DMS114 treated with DMSO at 0.1 percent for 48 hours (cell line): ENCODE measurements at regions not wholly inside any gene's neighbourhood (a gene's known extent, or its start where the extent isn't known, plus 50 kb on each side); places are given as distances from the start of the nearest gene placed in this dataset.

ENCODE experiments used
- DNase-seq: peaks from one replicate; lab custom pipeline; 2025; ENCODE audit not compliant: unreplicated experiment; lab: John Stamatoyannopoulos, UW

GRCh38 chr12:130016986-130017385, 113.2 kb upstream of the TMEM132D start:
- no peak for DNase-seq

GRCh38 chr12:130017591-130018449, 114.0 kb upstream of the TMEM132D start:
- no peak for DNase-seq

- DNase-seq: no peak
These were observed 114.8 kb upstream of the TMEM132D start for GRCh38 chr12:130018614-130019013.

DNA sequence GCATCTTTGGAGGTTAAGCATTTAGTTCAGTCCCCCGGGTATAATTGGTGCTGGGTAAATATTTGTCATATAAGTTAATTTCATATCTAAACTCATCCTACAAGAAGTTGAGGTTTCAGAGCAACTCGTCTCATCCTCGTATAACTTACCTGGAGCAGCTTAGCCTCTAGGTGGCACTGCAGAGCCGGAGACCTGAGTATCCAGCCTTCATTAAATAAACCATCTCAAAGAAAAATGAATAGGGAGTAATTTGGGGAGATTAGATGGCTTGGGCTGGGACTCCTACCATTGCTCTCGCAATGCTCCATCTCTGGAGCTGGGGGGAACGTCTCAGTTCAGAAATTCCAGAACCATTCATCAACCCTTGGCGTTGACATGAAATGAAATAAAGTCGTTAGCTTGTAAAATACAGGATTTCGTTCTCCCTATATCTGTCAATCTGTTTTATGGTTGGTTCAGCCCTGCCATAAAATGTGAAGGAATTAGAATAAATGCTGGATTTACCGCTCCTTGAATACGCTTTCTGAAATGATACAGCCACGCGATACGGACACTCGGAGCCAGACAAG, 122.9 kb upstream of the TMEM132D start:
- DNase-seq: peak; percentile 10

DNA sequence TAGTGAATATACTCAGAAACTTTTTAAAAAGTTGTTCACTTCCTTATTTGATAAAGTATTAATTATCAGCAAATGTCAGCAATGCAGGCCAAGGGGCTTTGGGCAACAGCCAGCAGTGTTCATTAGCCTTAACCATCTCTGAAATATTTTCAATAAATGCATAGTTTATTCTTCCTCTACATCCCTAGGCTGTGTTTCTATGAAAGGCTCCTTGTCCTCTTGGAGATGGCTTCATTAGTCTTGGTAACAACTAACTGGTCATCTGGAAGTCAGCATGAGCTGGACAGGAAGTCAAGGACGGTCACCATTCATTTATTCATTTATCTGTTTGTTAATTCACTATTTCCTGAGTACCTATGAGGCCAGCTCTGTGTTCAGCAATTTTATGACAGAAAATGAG, 124.0 kb upstream of the TMEM132D start:
- no peak for DNase-seq

- no peak for DNase-seq
These were observed 125.3 kb upstream of the TMEM132D start for GRCh38 chr12:130029151-130029550.

GRCh38 chr12:130031041-130031440, 127.2 kb upstream of the TMEM132D start:
- no peak for DNase-seq

DNA sequence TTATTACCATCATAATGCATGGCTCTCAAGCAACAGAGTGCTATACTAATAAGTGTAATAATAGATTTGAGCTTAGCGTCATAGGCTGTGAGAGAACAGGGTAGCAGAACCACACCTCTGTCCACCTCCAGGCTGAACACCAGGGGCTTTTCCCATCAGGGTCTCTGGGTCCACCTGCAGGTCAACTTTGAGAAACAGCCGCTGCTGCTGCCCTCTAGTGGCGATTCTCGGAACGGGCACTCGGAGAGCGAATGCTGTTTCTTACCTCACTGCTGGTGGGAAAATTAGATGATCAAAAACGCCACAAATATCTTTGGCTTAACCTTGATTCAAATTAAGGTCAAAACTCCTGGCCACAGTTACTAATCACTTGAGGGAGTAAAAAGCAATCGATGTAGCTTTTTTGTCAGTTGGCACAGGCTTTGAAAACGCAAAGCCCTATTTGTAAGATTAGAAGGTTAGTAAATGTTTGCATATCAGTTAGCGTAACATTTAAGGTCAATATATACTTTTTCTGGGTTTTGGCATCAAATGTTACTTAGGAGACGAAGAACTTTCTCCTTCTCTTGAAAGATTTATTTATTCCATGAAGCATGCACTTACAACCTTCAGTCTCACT, 127.9 kb upstream of the TMEM132D start:
- peak; percentile 24 for DNase-seq

DNA sequence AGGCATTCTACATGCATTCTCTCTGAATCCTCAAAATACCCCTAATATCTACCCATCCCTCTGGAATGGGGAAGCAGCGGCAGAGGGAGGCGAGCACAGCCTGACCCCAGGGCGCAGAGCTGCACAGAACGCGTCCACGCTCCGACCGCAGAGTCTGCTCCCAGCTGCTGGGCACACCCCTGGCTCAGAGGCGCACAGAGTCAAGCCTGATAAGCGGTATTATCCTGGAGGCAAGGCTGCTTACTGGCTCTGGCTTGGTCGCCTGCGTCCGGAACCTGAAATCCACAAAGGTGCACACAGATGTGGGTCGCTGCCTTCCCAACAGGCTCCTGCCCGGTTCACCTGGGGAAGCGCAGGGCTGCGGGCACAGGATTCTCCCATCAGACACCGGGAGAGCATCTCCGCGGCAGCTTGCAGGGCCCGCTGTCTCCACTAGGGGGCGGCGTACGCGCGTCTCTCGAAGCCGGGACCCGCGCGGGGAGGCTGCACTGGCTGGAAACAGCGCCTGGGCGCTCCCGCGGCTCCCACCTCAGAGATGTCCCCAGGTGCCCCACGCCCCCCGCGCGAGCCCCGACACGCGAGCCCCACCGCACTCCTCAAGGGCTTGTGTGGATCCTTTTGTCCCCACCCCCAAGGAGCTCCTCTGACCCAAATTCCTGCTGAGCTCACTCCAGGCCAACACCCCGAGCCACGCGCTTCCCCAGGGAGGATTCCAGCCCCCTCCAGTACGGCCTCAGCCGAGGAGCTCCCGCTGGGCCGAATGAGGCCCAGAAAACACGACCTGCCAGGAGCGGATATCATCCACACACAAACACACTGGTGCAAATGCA, 120.1 kb upstream of the FZD10 start:
- peak; percentile 8 for DNase-seq

DNA sequence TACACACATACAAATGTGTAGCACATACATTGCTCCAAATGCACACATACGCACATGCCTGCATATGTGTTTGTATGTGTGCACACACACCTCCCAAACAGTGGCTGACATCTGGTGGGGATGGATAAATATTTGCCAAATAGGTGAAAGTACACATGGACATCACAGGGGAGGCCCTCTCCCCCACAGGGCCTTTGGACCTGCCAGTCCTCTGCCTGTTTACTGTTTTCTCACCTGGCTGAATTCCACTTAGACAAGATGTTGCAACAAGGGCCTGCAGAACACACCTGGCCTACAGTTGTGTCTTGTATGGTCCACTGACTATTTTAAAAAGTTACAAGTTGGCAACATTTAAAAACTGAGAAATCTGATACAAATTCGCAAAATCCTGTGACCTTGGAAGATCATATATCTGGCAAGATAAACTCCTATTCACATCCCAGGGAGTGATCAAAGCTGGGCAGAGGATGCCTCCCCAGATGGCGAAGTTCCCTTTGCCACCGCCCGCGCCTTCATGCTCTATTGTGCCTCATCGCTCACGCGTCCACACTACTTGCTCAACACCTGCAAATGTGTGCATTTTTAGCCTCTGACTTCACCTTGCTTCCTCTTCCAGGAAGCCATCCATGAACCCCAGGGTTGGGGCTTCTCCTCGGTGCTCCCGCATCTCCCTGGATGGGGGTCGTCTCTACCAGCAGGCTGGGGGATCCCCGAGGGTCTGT, 118.4 kb upstream of the FZD10 start:
- no peak for DNase-seq

GRCh38 chr12:130044991-130045621, 117.2 kb upstream of the FZD10 start:
- no peak for DNase-seq

DNA sequence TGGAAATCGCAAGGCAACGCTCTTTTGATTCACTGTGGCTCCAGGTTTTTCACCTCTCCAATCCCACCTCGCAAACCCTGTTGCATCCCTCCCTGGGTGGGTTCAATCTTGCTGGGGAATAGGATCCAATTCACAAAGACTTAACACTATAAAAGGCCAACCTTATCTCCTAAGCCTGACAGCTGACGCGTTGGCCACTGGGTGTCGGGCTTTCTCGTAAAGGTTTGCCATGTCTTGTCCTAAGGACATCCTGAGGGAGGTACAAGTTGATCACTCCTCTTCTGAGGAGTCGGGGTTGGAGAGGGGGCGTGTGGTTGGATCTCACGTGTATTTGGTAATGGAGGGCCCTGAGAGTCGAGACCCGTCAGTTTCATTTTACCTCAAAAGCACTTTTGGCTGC, 112.6 kb upstream of the FZD10 start:
- no peak for DNase-seq

DNA sequence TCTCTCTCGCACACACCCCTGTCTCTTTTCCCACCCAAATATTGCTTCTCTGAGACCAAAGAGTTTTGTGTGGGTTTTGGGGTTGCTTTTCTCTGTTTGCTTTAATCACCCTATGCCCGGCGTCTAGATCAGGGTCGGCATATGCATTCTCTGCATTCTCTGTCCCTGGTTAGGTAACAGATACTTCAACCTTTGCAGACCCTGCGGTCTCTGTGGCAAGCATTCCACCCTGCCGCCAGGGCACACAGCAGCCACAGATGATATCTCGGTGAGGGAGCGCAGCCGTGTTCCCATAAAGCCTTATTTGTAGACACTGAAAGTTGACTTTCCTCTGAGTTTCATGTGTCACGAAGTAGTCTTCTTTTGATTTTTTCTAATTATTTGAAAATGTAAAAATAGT, 110.4 kb upstream of the FZD10 start:
- no peak for DNase-seq

DNA sequence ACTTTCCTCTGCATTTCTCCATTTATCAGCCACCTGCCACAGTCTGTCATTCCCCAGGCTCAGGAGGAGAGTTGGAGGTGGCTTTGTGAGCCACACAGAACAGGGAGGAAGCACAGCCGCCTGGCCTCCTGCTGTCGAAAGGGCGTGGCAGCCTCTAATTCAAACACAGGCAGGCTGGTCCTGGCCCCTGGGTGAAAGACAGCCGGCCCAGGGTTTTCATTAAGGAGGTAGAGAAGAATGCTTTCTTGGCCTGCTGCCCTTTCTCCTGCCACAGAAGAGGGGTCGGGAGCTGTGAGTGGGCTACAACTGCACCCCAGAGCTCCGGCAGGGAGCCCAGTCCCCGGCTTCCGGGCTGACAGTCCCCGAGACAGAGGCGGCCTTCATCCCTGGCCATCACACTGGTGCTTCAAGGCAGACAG, 108.6 kb upstream of the FZD10 start:
- no peak for DNase-seq

GRCh38 chr12:130054803-130055202, 107.5 kb upstream of the FZD10 start:
- DNase-seq: no peak

DNA sequence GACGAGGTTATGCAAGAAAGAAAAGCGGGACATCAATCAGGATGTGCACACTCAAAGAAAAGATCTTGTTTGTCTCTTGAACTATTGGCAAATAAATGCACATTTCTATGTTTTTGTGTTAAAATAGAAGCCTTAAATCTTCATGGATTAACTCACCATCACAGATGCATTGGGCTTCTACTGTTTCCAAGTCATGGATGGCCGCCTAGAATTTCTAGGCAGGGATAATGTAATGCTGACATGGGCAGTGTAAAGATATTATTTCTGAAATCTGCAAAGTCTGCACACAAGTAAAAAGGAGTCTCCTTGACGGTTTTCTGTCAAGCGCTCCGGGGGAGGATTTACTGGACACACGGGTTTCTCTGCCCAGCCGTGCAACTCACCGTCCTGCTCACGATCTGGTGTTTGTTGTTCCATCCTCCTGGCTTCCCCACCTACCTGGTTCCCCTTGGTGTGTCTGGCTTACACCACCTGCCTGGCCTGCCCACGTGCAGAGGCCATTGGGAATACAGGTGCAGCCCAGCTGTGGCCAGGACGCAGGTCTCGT, 103.3 kb upstream of the FZD10 start:
- DNase-seq: no peak

GRCh38 chr12:130063866-130064265, 98.4 kb upstream of the FZD10 start:
- no peak for DNase-seq

- no peak for DNase-seq
These were observed 97.3 kb upstream of the FZD10 start for GRCh38 chr12:130064999-130065398.

GRCh38 chr12:130066742-130067141, 95.5 kb upstream of the FZD10 start:
- DNase-seq: no peak

DNA sequence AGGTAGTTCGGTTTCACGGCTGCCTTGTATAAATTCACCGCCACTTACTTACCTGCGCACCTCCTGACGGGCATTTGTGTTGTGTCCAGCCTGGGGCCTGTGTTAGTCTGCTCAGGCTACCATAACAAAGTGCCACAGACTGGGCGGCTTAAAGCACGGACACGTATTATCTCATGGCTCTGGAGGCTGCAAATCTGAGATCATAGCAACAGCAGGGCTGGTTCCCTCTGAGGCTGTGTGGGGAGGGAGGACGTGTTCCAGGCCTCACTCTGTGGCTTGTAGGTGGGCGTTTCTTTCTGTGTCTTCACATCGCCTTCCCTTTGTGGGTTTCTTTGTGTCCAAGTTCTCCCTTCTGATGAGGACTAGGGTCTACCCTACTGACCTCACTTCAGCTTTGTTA, 93.5 kb upstream of the FZD10 start:
- no peak for DNase-seq
